Large intestine (tissue), 3 donors: ENCODE measurements at regions not wholly inside any gene's neighbourhood (a gene's known extent, or its start where the extent isn't known, plus 50 kb on each side); places are given as distances from the start of the nearest gene placed in this dataset.
A peak's percentile ranks its signal among the peaks of the same experiment; 100 is the strongest.

Experiments used
- DNase-seq, 2 donors: peaks; one replicate each; pipeline versions ENCODE4 v3.0.0 to v3.0.0-alpha.2; 2013
- H3K27ac ChIP-seq: one replicate; pipeline ENCODE4 v1.5.1; 2013; ENCODE audit warnings: low read length
- H3K27me3 ChIP-seq: 2 replicates; pipeline ENCODE4 v1.6.1; 2013; ENCODE audit warnings: low read length; ENCODE audit not compliant: control insufficient read depth, insufficient read depth
- H3K36me3 ChIP-seq: 2 replicates; pipeline ENCODE4 v1.6.1; 2013; ENCODE audit warnings: low read length; ENCODE audit not compliant: control insufficient read depth, insufficient read depth
- H3K4me1 ChIP-seq: one replicate; pipeline ENCODE4 v1.6.1; 2013; ENCODE audit warnings: low read length; ENCODE audit not compliant: control insufficient read depth, insufficient read depth
- H3K4me3 ChIP-seq: one replicate; pipeline ENCODE4 v1.5.1; 2013; ENCODE audit warnings: low read length
- H3K9me3 ChIP-seq: one replicate; pipeline ENCODE4 v1.6.1; 2013; ENCODE audit warnings: mild to moderate bottlenecking, low read depth, low read length, moderate library complexity; ENCODE audit not compliant: control insufficient read depth
- WGBS: methylation state at CpG from one replicate; pipeline ENCODE4 v1.1.5; 2013; ENCODE audit warnings: low lambda C conversion rate; ENCODE audit not compliant: insufficient coverage; 5-methylcytosine and 5-hydroxymethylcytosine counted together

DNA sequence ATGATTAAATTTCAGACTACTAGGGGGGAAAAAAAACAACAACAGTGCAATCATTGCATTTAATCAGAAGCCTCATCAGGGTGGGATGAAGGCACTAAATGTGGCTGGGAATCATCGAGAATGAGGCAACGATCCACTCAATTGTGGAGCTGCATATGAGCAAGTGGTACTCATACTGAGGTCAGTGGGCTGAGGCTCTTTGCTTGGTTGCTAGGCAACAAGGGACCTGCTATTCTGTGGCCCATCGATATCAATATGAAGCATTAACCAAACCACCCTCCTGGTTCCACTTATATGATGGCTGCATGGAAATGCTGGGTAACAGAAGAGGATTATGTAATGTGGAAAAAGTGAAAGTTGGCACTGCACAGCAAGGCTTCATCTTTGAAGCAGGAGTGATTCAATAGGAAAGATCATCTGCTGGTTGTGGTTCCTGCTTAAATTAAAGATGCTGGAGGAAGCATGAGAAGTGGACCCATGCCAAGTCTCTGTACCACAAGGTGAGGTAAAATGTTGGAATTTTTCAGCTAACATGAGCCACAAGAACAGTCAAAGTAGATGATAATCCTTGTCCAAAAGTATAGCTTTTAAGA is 159.8 kb upstream of the HMHB1 start:
- Histone ChIP-seq H3K4me3 (no peak overlapping the region), H3K9me3 (no peaks in the 10 kb centered on the region), H3K36me3 (no peaks in the 10 kb centered on the region), H3K27me3 (no peaks in the 10 kb centered on the region), H3K27ac (no peak overlapping the region), H3K4me1 (no peaks in the 10 kb centered on the region)
- DNase-seq = no peak
- WGBS = no CpG with 5 or more reads among the region's 3 CpGs

- H3K36me3 ChIP-seq = no peaks in the 10 kb centered on the region
- H3K4me3 ChIP-seq = no peak overlapping the region
- 60% methylated on average over 1 of the region's 5 CpGs for WGBS
- no peak overlapping the region for H3K27ac ChIP-seq
- H3K9me3 ChIP-seq = no peaks in the 10 kb centered on the region
- no peak for DNase-seq
- H3K4me1 ChIP-seq = no peaks in the 10 kb centered on the region
- no peaks in the 10 kb centered on the region for H3K27me3 ChIP-seq
Observed at GRCh38 chr5:143649937-143650621, 161.9 kb upstream of the HMHB1 start.

DNA sequence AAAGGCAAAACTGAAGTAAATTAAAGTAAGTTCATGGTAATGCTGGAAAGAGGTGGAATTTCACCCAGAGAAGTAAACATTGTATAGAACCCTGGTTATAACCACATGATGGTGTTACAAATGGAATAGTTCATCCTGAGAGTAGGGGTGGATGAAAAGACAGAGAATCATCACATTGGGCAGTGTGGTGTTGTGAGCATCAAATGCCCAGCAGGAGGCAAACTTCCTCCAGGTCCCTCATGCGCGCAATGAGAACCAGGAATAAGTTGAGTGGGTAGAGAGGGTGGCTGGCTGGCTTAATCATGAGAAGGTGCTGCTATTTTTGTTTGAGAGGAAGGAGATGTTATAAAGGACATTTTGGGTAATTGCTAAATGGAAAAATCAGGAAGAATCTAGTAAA is 163.3 kb upstream of the HMHB1 start:
- 90% methylated on average over 2 of the region's 2 CpGs for WGBS
- H3K27me3 ChIP-seq = no peaks in the 10 kb centered on the region
- no peak for DNase-seq
- H3K4me3 ChIP-seq = no peak overlapping the region
- no peaks in the 10 kb centered on the region for H3K9me3 ChIP-seq
- no peaks in the 10 kb centered on the region for H3K36me3 ChIP-seq
- H3K27ac ChIP-seq = no peak overlapping the region
- H3K4me1 ChIP-seq = no peaks in the 10 kb centered on the region

DNA sequence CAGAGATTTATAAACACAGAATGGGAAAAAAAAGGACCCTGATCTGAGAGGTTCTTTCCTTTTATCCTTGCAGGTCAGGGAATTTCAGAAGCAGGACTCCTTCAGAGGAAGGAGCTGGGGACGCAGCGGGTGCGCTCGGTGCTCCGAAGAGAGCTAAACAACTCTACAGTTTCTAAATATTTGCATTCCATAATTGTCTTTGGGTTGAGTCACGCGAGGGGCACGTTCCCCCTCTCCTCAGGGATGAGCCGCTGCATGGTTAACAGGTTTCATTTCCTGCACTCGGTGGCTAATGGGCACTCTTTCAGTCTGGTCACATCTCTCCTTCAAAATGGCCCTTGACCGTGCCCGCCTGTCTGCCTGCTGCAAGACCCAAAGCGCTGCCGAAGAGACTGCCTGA is 165.0 kb upstream of the HMHB1 start:
- Histone ChIP-seq H3K9me3 (no peaks in the 10 kb centered on the region), H3K27me3 (no peaks in the 10 kb centered on the region), H3K27ac (no peak overlapping the region), H3K36me3 (no peaks in the 10 kb centered on the region), H3K4me1 (no peaks in the 10 kb centered on the region), H3K4me3 (no peak overlapping the region)
- WGBS = 60% methylated on average over 1 of the region's 14 CpGs
- DNase-seq = no peak

DNA sequence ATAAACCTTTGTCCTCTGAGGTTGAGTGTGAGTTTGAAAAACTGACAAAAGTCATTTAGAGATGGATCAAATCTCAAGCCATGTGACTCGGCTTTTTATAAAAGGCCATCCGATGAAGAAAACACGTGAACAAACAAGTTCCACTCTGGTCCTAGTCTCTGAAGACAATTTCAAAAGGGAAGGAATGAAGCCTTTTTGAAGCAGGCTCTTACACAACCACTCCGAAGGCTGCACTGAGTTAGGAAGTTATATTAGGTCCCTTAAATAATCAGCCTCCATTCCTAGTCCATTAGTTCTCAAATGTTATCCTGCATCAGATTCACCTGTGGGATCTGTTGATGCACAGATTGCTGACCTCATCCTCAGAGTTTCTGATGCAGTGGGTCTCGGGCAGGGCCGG is 166.6 kb upstream of the HMHB1 start:
- no peaks in the 10 kb centered on the region for H3K27me3 ChIP-seq
- DNase-seq = no peak
- 100% methylated on average over 1 of the region's 6 CpGs for WGBS

DNA sequence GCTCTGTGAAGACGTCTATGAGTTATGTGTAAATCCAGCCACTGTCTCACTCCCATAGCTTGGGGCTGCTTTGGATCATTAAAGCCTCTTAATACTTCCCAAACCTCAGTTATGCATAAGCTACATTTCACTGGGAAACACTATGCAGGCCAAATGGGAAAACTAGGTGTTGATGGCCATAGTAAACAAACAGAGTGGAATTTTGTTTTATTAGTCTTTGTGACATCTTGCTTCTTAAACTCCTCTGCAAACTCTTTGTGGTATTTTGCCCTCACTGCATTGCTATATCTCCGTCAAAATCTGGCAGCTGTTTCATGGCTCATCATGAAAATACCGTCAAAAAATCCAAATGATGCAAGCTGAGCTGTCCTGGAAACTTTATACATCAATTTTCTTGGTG is 167.2 kb upstream of the HMHB1 start:
- Histone ChIP-seq H3K9me3 (no peaks in the 10 kb centered on the region), H3K27ac (no peak overlapping the region), H3K4me1 (no peaks in the 10 kb centered on the region), H3K4me3 (no peak overlapping the region), H3K36me3 (no peaks in the 10 kb centered on the region), H3K27me3 (no peaks in the 10 kb centered on the region)
- WGBS = 100% methylated on average over 1 of the region's 3 CpGs
- no peak for DNase-seq

More for the DNA sequence above, 166.6 kb upstream of the HMHB1 start:
- no peak overlapping the region for H3K27ac ChIP-seq
- H3K9me3 ChIP-seq = no peaks in the 10 kb centered on the region
- no peaks in the 10 kb centered on the region for H3K4me1 ChIP-seq
- H3K36me3 ChIP-seq = no peaks in the 10 kb centered on the region
- no peak overlapping the region for H3K4me3 ChIP-seq

GRCh38 chr5:143642791-143643190 is 169.2 kb upstream of the HMHB1 start:
- no peak overlapping the region for H3K27ac ChIP-seq
- no peak overlapping the region for H3K4me3 ChIP-seq

GRCh38 chr5:143641549-143642355 is 170.2 kb upstream of the HMHB1 start:
- H3K27me3 ChIP-seq = no peaks in the 10 kb centered on the region
- no peak for DNase-seq
- H3K9me3 ChIP-seq = no peaks in the 10 kb centered on the region
- no peak overlapping the region for H3K27ac ChIP-seq
- no peak overlapping the region for H3K4me3 ChIP-seq
- WGBS = 80% methylated on average over 1 of the region's 6 CpGs
- no peaks in the 10 kb centered on the region for H3K36me3 ChIP-seq
- H3K4me1 ChIP-seq = peaks cover 16% of the 10 kb centered on the region

More at GRCh38 chr5:143642791-143643190, 169.2 kb upstream of the HMHB1 start:
- H3K27me3 ChIP-seq = no peaks in the 10 kb centered on the region
- DNase-seq = no peak
- H3K4me1 ChIP-seq = peaks cover 6% of the 10 kb centered on the region
- no peaks in the 10 kb centered on the region for H3K36me3 ChIP-seq
- H3K9me3 ChIP-seq = no peaks in the 10 kb centered on the region

GRCh38 chr5:143638654-143639053 is 173.3 kb upstream of the HMHB1 start:
- Histone ChIP-seq H3K36me3 (no peaks in the 10 kb centered on the region), H3K27ac (no peak overlapping the region), H3K9me3 (no peaks in the 10 kb centered on the region), H3K4me1 (peaks cover 22% of the 10 kb centered on the region), H3K27me3 (no peaks in the 10 kb centered on the region), H3K4me3 (no peak overlapping the region)
- no peak for DNase-seq
- WGBS = no CpG with 5 or more reads among the region's 4 CpGs

DNA sequence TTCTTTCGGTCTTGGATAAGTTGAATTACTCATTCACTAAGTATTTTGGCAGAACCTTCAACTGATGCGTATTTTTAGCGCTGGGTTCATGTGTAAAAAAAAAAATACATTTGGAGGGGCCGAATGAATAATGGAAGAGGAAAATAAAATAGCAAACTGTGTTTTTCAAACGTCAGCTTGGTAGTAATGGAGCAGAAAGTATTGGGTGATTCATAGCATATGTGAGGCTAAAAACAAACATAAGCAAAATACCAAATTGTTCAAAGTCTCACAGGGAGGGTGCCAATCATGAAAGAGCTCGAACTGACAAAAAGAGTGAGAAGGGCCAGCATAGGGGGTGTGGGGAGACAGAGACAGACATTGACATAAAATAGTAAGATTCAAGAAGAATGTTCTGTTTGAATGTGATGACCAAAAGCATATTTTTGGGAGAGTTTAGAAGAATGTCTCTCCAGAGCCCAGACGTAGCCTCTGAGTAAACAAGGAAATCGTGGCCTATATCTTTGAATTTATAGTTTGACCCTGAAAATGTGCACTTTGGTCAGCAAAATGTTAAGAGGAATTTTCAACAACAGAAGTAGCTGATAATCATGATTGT is 174.9 kb upstream of the HMHB1 start:
- Histone ChIP-seq H3K36me3 (no peaks in the 10 kb centered on the region), H3K4me3 (no peak overlapping the region), H3K9me3 (no peaks in the 10 kb centered on the region), H3K27me3 (no peaks in the 10 kb centered on the region), H3K4me1 (peaks cover 22% of the 10 kb centered on the region), H3K27ac (peak overlapping the region; percentile 33)
- 66% methylated on average over 6 of the region's 8 CpGs for WGBS
- peak in 1 of 2 donors; percentile 61 for DNase-seq
